ENCODE measurements at regions not wholly inside any gene's neighbourhood (a gene's known extent, or its start where the extent isn't known, plus 50 kb on each side); places are given as distances from the start of the nearest gene placed in this dataset.

- no peaks in the 10 kb centered on the region for H3K36me3 ChIP-seq
- no peaks in the 10 kb centered on the region for H3K4me1 ChIP-seq
- no peak for TF ChIP-seq CTCF (IDR thresholded peaks at IDR 0.05)
- intact Hi-C loops (cut with DNase I), result no loop called here
- no peaks in the 10 kb centered on the region for H3K27me3 ChIP-seq
- no peak overlapping the region for H3K27ac ChIP-seq
- H3K9me3 ChIP-seq, result no peaks in the 10 kb centered on the region
- peak in 1 of 2 donors; percentile 44 for DNase-seq (ENCODE audit: low spot score in 2 of 2)
- H3K4me3 ChIP-seq, result no peak overlapping the region
Measured at GRCh38 chr2:128640845-128641360, 322.2 kb upstream of the HS6ST1 start.

- peak in 1 of 2 donors; percentile 25 for DNase-seq (ENCODE audit: low spot score in 2 of 2)
- no peak for TF ChIP-seq CTCF (IDR thresholded peaks at IDR 0.05)
- Histone ChIP-seq H3K4me3 (no peak overlapping the region), H3K36me3 (no peaks in the 10 kb centered on the region), H3K27ac (no peak overlapping the region), H3K4me1 (no peaks in the 10 kb centered on the region), H3K27me3 (no peaks in the 10 kb centered on the region), H3K9me3 (no peaks in the 10 kb centered on the region)
- intact Hi-C loops (cut with DNase I), result no loop called here
Measured at GRCh38 chr2:128641421-128642080, 322.9 kb upstream of the HS6ST1 start.

GRCh38 chr2:128642316-128642715 lies 323.6 kb upstream of the HS6ST1 start:
- no peaks in the 10 kb centered on the region for H3K4me1 ChIP-seq
- H3K4me3 ChIP-seq, result no peak overlapping the region
- H3K9me3 ChIP-seq, result no peaks in the 10 kb centered on the region
- DNase-seq (ENCODE audit: low spot score in 2 of 2), result peak in 1 of 2 donors; percentile 50
- intact Hi-C loops (cut with DNase I), result no loop called here
- no peaks in the 10 kb centered on the region for H3K36me3 ChIP-seq
- H3K27me3 ChIP-seq, result no peaks in the 10 kb centered on the region
- TF ChIP-seq CTCF (IDR thresholded peaks at IDR 0.05), result no peak
- H3K27ac ChIP-seq, result no peak overlapping the region

GRCh38 chr2:128642821-128643220 lies 324.2 kb upstream of the HS6ST1 start:
- peak in 1 of 2 donors; percentile 18 for DNase-seq (ENCODE audit: low spot score in 2 of 2)
- intact Hi-C loops (cut with DNase I), result no loop called here
- no peaks in the 10 kb centered on the region for H3K9me3 ChIP-seq

GRCh38 chr2:128643221-128644065 lies 324.8 kb upstream of the HS6ST1 start:
- no peak overlapping the region for H3K4me3 ChIP-seq
- intact Hi-C loops (cut with DNase I), result no loop called here
- no peaks in the 10 kb centered on the region for H3K4me1 ChIP-seq
- H3K36me3 ChIP-seq, result no peaks in the 10 kb centered on the region
- peak in 1 of 2 donors; percentile 50 for DNase-seq (ENCODE audit: low spot score in 2 of 2)
- no peak overlapping the region for H3K27ac ChIP-seq
- no peaks in the 10 kb centered on the region for H3K27me3 ChIP-seq
- no peaks in the 10 kb centered on the region for H3K9me3 ChIP-seq
- TF ChIP-seq CTCF (IDR thresholded peaks at IDR 0.05), result no peak

More at GRCh38 chr2:128642821-128643220, 324.2 kb upstream of the HS6ST1 start:
- H3K27me3 ChIP-seq, result no peaks in the 10 kb centered on the region
- H3K36me3 ChIP-seq, result no peaks in the 10 kb centered on the region
- no peaks in the 10 kb centered on the region for H3K4me1 ChIP-seq
- no peak overlapping the region for H3K27ac ChIP-seq
- no peak overlapping the region for H3K4me3 ChIP-seq
- no peak for TF ChIP-seq CTCF (IDR thresholded peaks at IDR 0.05)
